ENCODE measurements at regions not wholly inside any gene's neighbourhood (a gene's known extent, or its start where the extent isn't known, plus 50 kb on each side); places are given as distances from the start of the nearest gene placed in this dataset.

- H3K4me1 ChIP-seq (replicated peaks in 1 of 4; ENCODE audit: control insufficient read depth in 3 of 4, insufficient read depth in 4 of 4, low read length in 3 of 4): peaks cover 0 to 4% (median 0%) of the 10 kb centered on the region in 4 experiments; a peak in 2 of 7 replicates
- H3K14ac ChIP-seq (ENCODE audit: insufficient read length): no peak overlapping the region
- ChIA-PET POLR2A (ENCODE audit: partially characterized antibody) (no interaction called here), CTCF (ENCODE audit: partially characterized antibody) (interaction anchor here (0.6 kb wide), 1 partner anchor 71 kb away, joined by 3 read pairs; no protein-coding TSS in a partner anchor)
- no peak overlapping the region for H4K91ac ChIP-seq (replicated peaks; ENCODE audit: insufficient read length, low read length)
- no peak for DNase-seq (ENCODE audit: low read depth in 1 of 2, low spot score in 2 of 2)
- no peak overlapping the region for H3K4me3 ChIP-seq (ENCODE audit: extremely low read depth in 1 of 4, insufficient read depth in 2 of 4, low read depth in 3 of 4, low read length in 4 of 4)
- H3K27me3 ChIP-seq (replicated peaks in 1 of 4; ENCODE audit: control insufficient read depth in 3 of 4, extremely low read depth in 1 of 4, insufficient read depth in 3 of 4, low read length in 3 of 4): peaks cover 0 to 1% (median 0%) of the 10 kb centered on the region in 4 experiments; a peak in 1 of 7 replicates
- no peaks in the 10 kb centered on the region for H3K9me3 ChIP-seq (ENCODE audit: insufficient read depth in 2 of 2, low read depth in 1 of 2, low read length in 1 of 2)
- FAIRE-seq: no peak
- H4K8ac ChIP-seq (ENCODE audit: extremely low read depth, insufficient read depth, low read length): no peak overlapping the region
- H2BK20ac ChIP-seq (ENCODE audit: low read length): no peak overlapping the region
- no peaks in the 10 kb centered on the region for H3K79me2 ChIP-seq (ENCODE audit: control insufficient read depth in 1 of 2, insufficient read depth in 2 of 2, low read length in 2 of 2)
- no peak overlapping the region for H3K4ac ChIP-seq (replicated peaks; ENCODE audit: insufficient read length, low read depth, low read length)
- WGBS, 2 experiments (ENCODE audit: extremely low coverage in 1 of 2, insufficient coverage in 1 of 2, insufficient read length in 1 of 2, insufficient replicate concordance in 2 of 2, low coverage in 1 of 2, low lambda C conversion rate in 2 of 2, missing lambda C conversion rate in 1 of 2): 95% methylated on average over 1 of the region's 1 CpG; no CpG with 5 or more reads in 1 of the 2 experiments
- no peaks in the 10 kb centered on the region for H3K79me1 ChIP-seq (ENCODE audit: low read depth, low read length)
- H3K23me2 ChIP-seq (ENCODE audit: low read depth, low read length): no peaks in the 10 kb centered on the region
- H2AFZ ChIP-seq (ENCODE audit: low read length): no peak overlapping the region
- no peaks in the 10 kb centered on the region for H3K36me3 ChIP-seq (ENCODE audit: control insufficient read depth in 2 of 4, insufficient read depth in 4 of 4, low read length in 3 of 4)
- H2AK5ac ChIP-seq (ENCODE audit: low read depth, low read length): no peak overlapping the region
- H3K9ac ChIP-seq (replicated peaks in 1 of 4; ENCODE audit: extremely low read depth in 1 of 4, low read depth in 3 of 4, low read length in 3 of 4): no peak overlapping the region
- H2BK5ac ChIP-seq (ENCODE audit: low read depth, low read length): no peak overlapping the region
- no peak overlapping the region for H2BK12ac ChIP-seq (ENCODE audit: low read depth, low read length)
- no peak overlapping the region for H3K4me2 ChIP-seq (ENCODE audit: insufficient read depth in 1 of 2, low read depth in 2 of 2, low read length in 2 of 2)
- no peak overlapping the region for H3K56ac ChIP-seq (replicated peaks; ENCODE audit: insufficient read length, low read depth, low read length)
- TF ChIP-seq KDM1A (IDR thresholded peaks at IDR 0.05; ENCODE audit: borderline replicate concordance, low read length) (no peak), SIN3A (conservative IDR thresholded peaks at IDR 0.05 in 1 of 2, IDR thresholded peaks at IDR 0.05 in 1 of 2; ENCODE audit: low read depth in 1 of 2, low read length in 2 of 2) (no peak), CREB1 (IDR thresholded peaks at IDR 0.05) (no peak), RXRA (IDR thresholded peaks at IDR 0.05; ENCODE audit: insufficient read depth, low read depth, low read length) (no peak), RBBP5 (IDR thresholded peaks at IDR 0.05; ENCODE audit: borderline replicate concordance, low read depth, low read length) (no peak)
- H4K20me1 ChIP-seq (replicated peaks in 1 of 2; ENCODE audit: control insufficient read depth in 1 of 2, insufficient read depth in 2 of 2, low read length in 2 of 2): no peaks in the 10 kb centered on the region
- H3K27ac ChIP-seq (ENCODE audit: low read depth, low read length): no peak overlapping the region
- H2BK15ac ChIP-seq (ENCODE audit: low read length): no peak overlapping the region
- H2BK120ac ChIP-seq (replicated peaks; ENCODE audit: low read depth, low read length): no peak overlapping the region
- no peak overlapping the region for H3K23ac ChIP-seq (ENCODE audit: insufficient read length)
- H4K5ac ChIP-seq (ENCODE audit: insufficient read length, low read depth, low read length): no peak overlapping the region
- H3K18ac ChIP-seq (ENCODE audit: extremely low read depth, low read length): no peak overlapping the region
Observed at GRCh38 chr13:104833221-104833620, 1702.2 kb downstream of the EFNB2 start.
